Keratinocyte (primary cell): ENCODE measurements at regions not wholly inside any gene's neighbourhood (a gene's known extent, or its start where the extent isn't known, plus 50 kb on each side); places are given as distances from the start of the nearest gene placed in this dataset.

Source experiments
- DNase-seq: peaks from one replicate; pipeline ENCODE4 v3.0.0-alpha.2; 2011; ENCODE audit warnings: low read depth, missing footprints, low spot score
- FAIRE-seq: peaks from 2 replicates; lab custom pipeline; 2011; peaks lifted over from hg19 to GRCh38; lab: Jason Lieb, UNC
- H2AFZ ChIP-seq: 2 replicates; pipeline ENCODE4 v1.6.0; 2012; ENCODE audit warnings: low read length, control low read depth, inconsistent platforms; ENCODE audit not compliant: control insufficient read depth
- H3K27ac ChIP-seq: 2 replicates; pipeline ENCODE4 v1.5.1; 2011; ENCODE audit warnings: low read length; ENCODE audit not compliant: control insufficient read depth, insufficient read depth
- H3K27me3 ChIP-seq: 3 replicates; pipeline ENCODE4 v1.6.0; 2011; ENCODE audit warnings: low read length; ENCODE audit not compliant: control insufficient read depth, insufficient read depth; ENCODE audit errors: extremely low read depth
- H3K36me3 ChIP-seq, 2 experiments: 2 replicates in 1 of 2; 3 replicates in 1 of 2; pipeline ENCODE4 v1.5.1; 2011; ENCODE audit warnings: low read length in 2 of 2, mild to moderate bottlenecking in 1 of 2; ENCODE audit not compliant: control insufficient read depth in 2 of 2, insufficient read depth in 2 of 2; ENCODE audit errors: extremely low read depth in 1 of 2
- H3K4me1 ChIP-seq: 3 replicates; pipeline ENCODE4 v1.5.1; 2011; ENCODE audit warnings: low read length; ENCODE audit not compliant: control insufficient read depth, insufficient read depth; ENCODE audit errors: extremely low read depth
- H3K4me2 ChIP-seq: 3 replicates; pipeline ENCODE4 v1.6.0; 2011; ENCODE audit warnings: low read depth, low read length; ENCODE audit not compliant: control insufficient read depth, insufficient read depth; ENCODE audit errors: extremely low read depth
- H3K4me3 ChIP-seq, 3 experiments: fragments of 200-600 bp in 1 of 3; sonication (generic) in 1 of 3; 2 replicates in 2 of 3; 3 replicates in 1 of 3; pipeline ENCODE4 v1.5.1; 2011 to 2016; ENCODE audit warnings: low read length in 3 of 3, mild to moderate bottlenecking in 3 of 3, control low read depth in 2 of 3, inconsistent platforms in 1 of 3, low read depth in 1 of 3, mixed read lengths in 1 of 3, mixed run types in 1 of 3, moderate library complexity in 1 of 3; ENCODE audit not compliant: control insufficient read depth in 2 of 3, insufficient read depth in 2 of 3; ENCODE audit errors: extremely low read depth in 1 of 3
- H3K79me2 ChIP-seq: 2 replicates; pipeline ENCODE4 v1.6.0; 2012; ENCODE audit warnings: low read length; ENCODE audit not compliant: control insufficient read depth, insufficient read depth
- H3K9ac ChIP-seq: 3 replicates; pipeline ENCODE4 v1.6.0; 2011; ENCODE audit warnings: low read length; ENCODE audit not compliant: control insufficient read depth, insufficient read depth; ENCODE audit errors: extremely low read depth
- H3K9me1 ChIP-seq: 3 replicates; pipeline ENCODE4 v1.6.0; 2011; ENCODE audit warnings: low read length; ENCODE audit not compliant: control insufficient read depth, insufficient read depth; ENCODE audit errors: extremely low read depth
- H3K9me3 ChIP-seq: 2 replicates; pipeline ENCODE4 v1.5.1; 2012; ENCODE audit warnings: low read depth, low read length; ENCODE audit not compliant: control insufficient read depth
- H4K20me1 ChIP-seq: 3 replicates; pipeline ENCODE4 v1.6.0; 2011; ENCODE audit warnings: low read length; ENCODE audit not compliant: control insufficient read depth, insufficient read depth; ENCODE audit errors: extremely low read depth
- CTCF ChIP-seq, 3 experiments: IDR thresholded peaks in 1 of 3; conservative IDR thresholded peaks in 1 of 3; optimal IDR thresholded peaks in 1 of 3; 2 replicates in 2 of 3; 3 replicates in 1 of 3; pipeline versions ENCODE3 to v1.5.1; 2011; ENCODE audit warnings: low read length in 3 of 3, mild to moderate bottlenecking in 3 of 3, moderate library complexity in 2 of 3, control low read depth in 1 of 3, inconsistent platforms in 1 of 3; ENCODE audit not compliant: insufficient read depth in 2 of 3; ENCODE audit errors: extremely low read depth in 1 of 3
- EZH2 ChIP-seq: IDR thresholded peaks from one replicate; pipeline ENCODE4 v1.6.1; 2012; ENCODE audit warnings: inconsistent platforms, mild to moderate bottlenecking, low read length, moderate library complexity
- dilution Hi-C: fragments of 300-500 bp; cut with MboI; formaldehyde crosslinking; loops from one replicate; pipeline ENCODE4 v1.7.0; 2020; ENCODE audit warnings: low sequenced_read_pairs; ENCODE audit not compliant: extremely low pct_ligation_motif_present

GRCh38 chr12:105985383-105985782 is 153.4 kb downstream of the NUAK1 start:
- H4K20me1 ChIP-seq: no peaks in the 10 kb centered on the region
- no peaks in the 10 kb centered on the region for H3K9me1 ChIP-seq
- DNase-seq (no peak), FAIRE-seq (no peak)
- H3K4me3 ChIP-seq: no peak overlapping the region
- no peak overlapping the region for H3K27ac ChIP-seq
- peaks cover 18% of the 10 kb centered on the region for H3K4me1 ChIP-seq
- no peaks in the 10 kb centered on the region for H3K9me3 ChIP-seq
- H3K79me2 ChIP-seq: no peaks in the 10 kb centered on the region
- H2AFZ ChIP-seq: no peak overlapping the region
- no peak overlapping the region for H3K4me2 ChIP-seq
- no peaks in the 10 kb centered on the region for H3K27me3 ChIP-seq
- dilution Hi-C loops: no loop called here
- H3K9ac ChIP-seq: no peak overlapping the region
- TF ChIP-seq EZH2 (no peak), CTCF (optimal IDR thresholded peaks at IDR 0.05 in 1 of 3, IDR thresholded peaks at IDR 0.05 in 1 of 3, conservative IDR thresholded peaks at IDR 0.05 in 1 of 3; ENCODE audit: extremely low read depth in 1 of 3, insufficient read depth in 2 of 3, low read length in 3 of 3) (no peak)
- no peaks in the 10 kb centered on the region for H3K36me3 ChIP-seq

- Histone ChIP-seq H3K4me3 (no peak overlapping the region), H2AFZ (no peak overlapping the region), H3K9me1 (no peaks in the 10 kb centered on the region), H4K20me1 (no peaks in the 10 kb centered on the region), H3K4me2 (no peak overlapping the region), H3K27me3 (no peaks in the 10 kb centered on the region), H3K27ac (no peak overlapping the region), H3K9me3 (no peaks in the 10 kb centered on the region), H3K36me3 (no peaks in the 10 kb centered on the region), H3K9ac (no peak overlapping the region), H3K4me1 (peaks cover 18% of the 10 kb centered on the region), H3K79me2 (no peaks in the 10 kb centered on the region)
- DNase-seq (peak; percentile 44), FAIRE-seq (no peak)
- dilution Hi-C loops: no loop called here
- TF ChIP-seq EZH2 (no peak), CTCF (optimal IDR thresholded peaks at IDR 0.05 in 1 of 3, IDR thresholded peaks at IDR 0.05 in 1 of 3, conservative IDR thresholded peaks at IDR 0.05 in 1 of 3; ENCODE audit: extremely low read depth in 1 of 3, insufficient read depth in 2 of 3, low read length in 3 of 3) (no peak)
Measured at GRCh38 chr12:105986779-105987684, 151.7 kb downstream of the NUAK1 start.
